ENCODE measurements at regions not wholly inside any gene's neighbourhood (a gene's known extent, or its start where the extent isn't known, plus 50 kb on each side); places are given as distances from the start of the nearest gene placed in this dataset.

- Histone ChIP-seq H3K4me3 (ENCODE audit: low read length) (no peak overlapping the region), H3K36me3 (ENCODE audit: control insufficient read depth, low read depth, low read length) (no peaks in the 10 kb centered on the region), H3K9me3 (ENCODE audit: control insufficient read depth, low read depth, low read length) (no peaks in the 10 kb centered on the region), H3K27me3 (ENCODE audit: control insufficient read depth, insufficient read depth, low read length) (no peaks in the 10 kb centered on the region), H3K27ac (ENCODE audit: low read length) (no peak overlapping the region), H3K4me1 (ENCODE audit: control insufficient read depth, low read depth, low read length) (no peaks in the 10 kb centered on the region), H3K9ac (ENCODE audit: low read length) (no peak overlapping the region)
These were observed 809.7 kb upstream of the NDST4 start for GRCh38 chr4:115923152-115923551.

- Histone ChIP-seq H3K27ac (ENCODE audit: low read length) (no peak overlapping the region), H3K9ac (ENCODE audit: low read length) (no peak overlapping the region), H3K9me3 (ENCODE audit: control insufficient read depth, low read depth, low read length) (no peaks in the 10 kb centered on the region), H3K4me3 (ENCODE audit: low read length) (no peak overlapping the region), H3K36me3 (ENCODE audit: control insufficient read depth, low read depth, low read length) (no peaks in the 10 kb centered on the region), H3K4me1 (ENCODE audit: control insufficient read depth, low read depth, low read length) (no peaks in the 10 kb centered on the region), H3K27me3 (ENCODE audit: control insufficient read depth, insufficient read depth, low read length) (no peaks in the 10 kb centered on the region)
These were observed 807.2 kb upstream of the NDST4 start for GRCh38 chr4:115920637-115921036.

- H3K9ac ChIP-seq (ENCODE audit: low read length), result no peak overlapping the region
- no peaks in the 10 kb centered on the region for H3K27me3 ChIP-seq (ENCODE audit: control insufficient read depth, insufficient read depth, low read length)
- no peak overlapping the region for H3K4me3 ChIP-seq (ENCODE audit: low read length)
- no peaks in the 10 kb centered on the region for H3K36me3 ChIP-seq (ENCODE audit: control insufficient read depth, low read depth, low read length)
- no peaks in the 10 kb centered on the region for H3K4me1 ChIP-seq (ENCODE audit: control insufficient read depth, low read depth, low read length)
- H3K9me3 ChIP-seq (ENCODE audit: control insufficient read depth, low read depth, low read length), result no peaks in the 10 kb centered on the region
- no peak overlapping the region for H3K27ac ChIP-seq (ENCODE audit: low read length)
These were observed 804.7 kb upstream of the NDST4 start for GRCh38 chr4:115918149-115918548.

GRCh38 chr4:115906428-115906827 is 793.0 kb upstream of the NDST4 start:
- Histone ChIP-seq H3K36me3 (ENCODE audit: control insufficient read depth, low read depth, low read length) (no peaks in the 10 kb centered on the region), H3K9ac (ENCODE audit: low read length) (no peak overlapping the region), H3K9me3 (ENCODE audit: control insufficient read depth, low read depth, low read length) (no peaks in the 10 kb centered on the region), H3K27me3 (ENCODE audit: control insufficient read depth, insufficient read depth, low read length) (no peaks in the 10 kb centered on the region), H3K4me1 (ENCODE audit: control insufficient read depth, low read depth, low read length) (no peaks in the 10 kb centered on the region), H3K27ac (ENCODE audit: low read length) (no peak overlapping the region), H3K4me3 (ENCODE audit: low read length) (no peak overlapping the region)

- no peak overlapping the region for H3K4me3 ChIP-seq (ENCODE audit: low read length)
- H3K4me1 ChIP-seq (ENCODE audit: control insufficient read depth, low read depth, low read length), result no peaks in the 10 kb centered on the region
- no peaks in the 10 kb centered on the region for H3K9me3 ChIP-seq (ENCODE audit: control insufficient read depth, low read depth, low read length)
- H3K27me3 ChIP-seq (ENCODE audit: control insufficient read depth, insufficient read depth, low read length), result no peaks in the 10 kb centered on the region
- H3K9ac ChIP-seq (ENCODE audit: low read length), result no peak overlapping the region
- H3K36me3 ChIP-seq (ENCODE audit: control insufficient read depth, low read depth, low read length), result no peaks in the 10 kb centered on the region
- H3K27ac ChIP-seq (ENCODE audit: low read length), result no peak overlapping the region
These were observed 770.4 kb upstream of the NDST4 start for GRCh38 chr4:115883847-115884246.

- Histone ChIP-seq H3K36me3 (ENCODE audit: control insufficient read depth, low read depth, low read length) (no peaks in the 10 kb centered on the region), H3K4me1 (ENCODE audit: control insufficient read depth, low read depth, low read length) (no peaks in the 10 kb centered on the region), H3K27me3 (ENCODE audit: control insufficient read depth, insufficient read depth, low read length) (no peaks in the 10 kb centered on the region), H3K9ac (ENCODE audit: low read length) (no peak overlapping the region), H3K4me3 (ENCODE audit: low read length) (no peak overlapping the region), H3K27ac (ENCODE audit: low read length) (no peak overlapping the region), H3K9me3 (ENCODE audit: control insufficient read depth, low read depth, low read length) (no peaks in the 10 kb centered on the region)
These were observed 769.8 kb upstream of the NDST4 start for GRCh38 chr4:115883231-115883630.

DNA sequence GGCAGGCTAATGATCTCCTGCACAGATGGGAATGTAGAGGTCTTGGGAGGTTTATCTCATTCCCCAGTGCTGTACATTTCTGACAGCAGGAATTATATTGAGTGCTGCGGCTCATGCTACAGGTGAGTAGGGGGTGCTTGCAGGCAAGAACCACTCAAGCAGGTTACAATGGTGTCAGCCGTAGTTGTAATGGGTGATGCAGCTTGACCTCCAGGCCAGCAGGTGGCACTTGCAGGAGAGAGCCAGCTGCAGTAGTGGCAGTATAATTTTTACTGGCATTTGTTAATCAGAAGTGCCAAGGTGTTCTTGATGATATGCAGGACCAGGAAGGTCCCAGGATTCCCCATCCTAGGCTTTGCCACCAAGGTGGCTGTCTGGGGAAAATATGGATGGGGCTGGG is 759.6 kb upstream of the NDST4 start:
- Histone ChIP-seq H3K9ac (ENCODE audit: low read length) (no peak overlapping the region), H3K36me3 (ENCODE audit: control insufficient read depth, low read depth, low read length) (no peaks in the 10 kb centered on the region), H3K27me3 (ENCODE audit: control insufficient read depth, insufficient read depth, low read length) (no peaks in the 10 kb centered on the region), H3K4me1 (ENCODE audit: control insufficient read depth, low read depth, low read length) (no peaks in the 10 kb centered on the region), H3K4me3 (ENCODE audit: low read length) (no peak overlapping the region), H3K9me3 (ENCODE audit: control insufficient read depth, low read depth, low read length) (no peaks in the 10 kb centered on the region), H3K27ac (ENCODE audit: low read length) (no peak overlapping the region)

GRCh38 chr4:115871596-115871995 is 758.2 kb upstream of the NDST4 start:
- Histone ChIP-seq H3K9me3 (ENCODE audit: control insufficient read depth, low read depth, low read length) (no peaks in the 10 kb centered on the region), H3K36me3 (ENCODE audit: control insufficient read depth, low read depth, low read length) (no peaks in the 10 kb centered on the region), H3K4me3 (ENCODE audit: low read length) (no peak overlapping the region), H3K9ac (ENCODE audit: low read length) (no peak overlapping the region), H3K27me3 (ENCODE audit: control insufficient read depth, insufficient read depth, low read length) (no peaks in the 10 kb centered on the region), H3K27ac (ENCODE audit: low read length) (no peak overlapping the region), H3K4me1 (ENCODE audit: control insufficient read depth, low read depth, low read length) (no peaks in the 10 kb centered on the region)

DNA sequence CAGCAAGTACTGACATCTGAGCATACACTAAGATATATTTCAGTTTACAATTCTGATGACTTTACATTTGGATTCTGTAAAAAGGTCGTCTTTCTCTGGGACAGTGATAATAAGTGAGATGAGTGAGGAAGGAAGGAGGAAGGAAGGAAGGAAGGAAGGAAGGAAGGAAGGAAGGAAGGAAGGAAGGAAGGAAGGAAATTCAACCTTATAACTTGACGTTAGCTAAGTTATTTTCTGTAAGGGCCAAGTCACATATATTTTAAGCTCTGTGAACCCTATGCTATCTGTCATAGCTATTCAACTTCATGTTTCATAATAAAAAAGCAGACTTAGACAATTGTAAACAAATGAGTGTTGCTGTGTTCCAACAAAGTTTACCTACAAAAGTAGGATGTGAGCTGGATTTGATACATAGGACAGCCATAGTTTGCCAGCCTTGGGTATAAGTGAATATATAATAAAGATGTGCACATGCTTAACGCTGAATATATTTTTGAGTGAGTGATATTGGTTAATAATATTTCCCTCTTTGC is 753.0 kb upstream of the NDST4 start:
- Histone ChIP-seq H3K27me3 (ENCODE audit: control insufficient read depth, insufficient read depth, low read length) (no peaks in the 10 kb centered on the region), H3K36me3 (ENCODE audit: control insufficient read depth, low read depth, low read length) (no peaks in the 10 kb centered on the region), H3K9me3 (ENCODE audit: control insufficient read depth, low read depth, low read length) (no peaks in the 10 kb centered on the region), H3K4me3 (ENCODE audit: low read length) (no peak overlapping the region), H3K27ac (ENCODE audit: low read length) (no peak overlapping the region), H3K9ac (ENCODE audit: low read length) (no peak overlapping the region), H3K4me1 (ENCODE audit: control insufficient read depth, low read depth, low read length) (no peaks in the 10 kb centered on the region)

DNA sequence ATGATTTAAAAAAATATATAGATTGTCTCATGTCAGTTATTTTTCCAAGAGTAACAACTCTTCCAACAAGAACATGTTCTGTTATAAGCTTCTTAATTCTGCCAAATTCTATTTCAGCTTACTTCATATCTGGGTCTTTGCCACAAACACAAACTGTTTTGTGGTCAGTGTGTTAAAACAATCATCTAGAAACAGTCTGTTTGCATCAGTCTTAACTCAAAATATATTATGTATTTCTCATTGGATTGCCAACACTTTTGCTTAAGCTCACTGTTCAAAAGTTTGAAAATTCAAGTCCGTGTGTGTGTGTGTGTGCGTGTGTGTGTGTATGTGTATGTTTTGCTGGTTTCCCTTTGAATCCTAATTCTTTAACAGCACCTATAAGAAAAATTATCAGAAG is 752.3 kb upstream of the NDST4 start:
- H3K27me3 ChIP-seq (ENCODE audit: control insufficient read depth, insufficient read depth, low read length), result no peaks in the 10 kb centered on the region
- no peaks in the 10 kb centered on the region for H3K9me3 ChIP-seq (ENCODE audit: control insufficient read depth, low read depth, low read length)
- no peaks in the 10 kb centered on the region for H3K4me1 ChIP-seq (ENCODE audit: control insufficient read depth, low read depth, low read length)
- H3K36me3 ChIP-seq (ENCODE audit: control insufficient read depth, low read depth, low read length), result no peaks in the 10 kb centered on the region
- no peak overlapping the region for H3K27ac ChIP-seq (ENCODE audit: low read length)
- H3K4me3 ChIP-seq (ENCODE audit: low read length), result no peak overlapping the region
- H3K9ac ChIP-seq (ENCODE audit: low read length), result no peak overlapping the region

- no peak overlapping the region for H3K4me3 ChIP-seq (ENCODE audit: low read length)
- no peak overlapping the region for H3K27ac ChIP-seq (ENCODE audit: low read length)
- H3K36me3 ChIP-seq (ENCODE audit: control insufficient read depth, low read depth, low read length), result no peaks in the 10 kb centered on the region
- no peaks in the 10 kb centered on the region for H3K4me1 ChIP-seq (ENCODE audit: control insufficient read depth, low read depth, low read length)
- H3K27me3 ChIP-seq (ENCODE audit: control insufficient read depth, insufficient read depth, low read length), result no peaks in the 10 kb centered on the region
- H3K9ac ChIP-seq (ENCODE audit: low read length), result no peak overlapping the region
- no peaks in the 10 kb centered on the region for H3K9me3 ChIP-seq (ENCODE audit: control insufficient read depth, low read depth, low read length)
These were observed 739.3 kb upstream of the NDST4 start for GRCh38 chr4:115852767-115853091.

DNA sequence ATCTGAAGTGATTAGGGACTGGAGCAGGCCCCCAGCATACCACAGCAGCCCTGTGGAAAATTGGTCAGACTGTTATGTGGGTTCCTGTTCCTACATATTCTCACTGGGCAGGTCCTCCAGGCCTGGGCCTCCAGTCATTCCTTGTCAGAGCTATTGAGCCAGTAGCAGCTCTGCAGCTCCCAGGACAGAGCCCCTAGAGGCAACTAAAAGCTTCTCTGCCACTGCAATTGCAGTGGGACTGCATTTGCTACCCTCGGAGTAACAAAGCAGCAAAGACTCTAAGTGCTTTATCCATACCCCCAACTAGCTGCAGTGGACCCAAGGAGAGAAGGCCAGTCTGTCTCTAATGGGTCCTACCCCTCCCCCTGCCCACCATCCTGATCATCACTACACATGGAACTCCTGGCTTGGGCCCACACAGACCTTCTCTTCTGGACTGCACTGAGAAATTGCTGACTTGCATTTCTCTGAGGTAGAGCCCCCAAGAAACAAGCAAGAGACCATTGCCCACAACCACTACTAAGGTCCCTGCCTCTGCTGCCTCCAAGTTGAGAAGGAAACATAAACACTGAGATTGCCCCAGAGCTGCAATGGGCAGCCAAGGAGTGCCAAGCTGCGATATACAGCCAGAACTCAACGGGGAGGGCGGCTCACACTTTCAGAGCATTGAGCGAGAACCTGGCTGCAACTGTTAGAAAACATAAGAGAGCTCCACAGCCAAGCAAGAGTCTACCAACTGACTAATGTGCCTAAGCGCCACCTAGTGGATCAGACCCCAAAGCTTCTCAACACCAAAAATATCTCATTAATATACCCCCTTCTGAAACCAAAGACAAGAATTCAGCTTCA is 738.7 kb upstream of the NDST4 start:
- Histone ChIP-seq H3K4me1 (ENCODE audit: control insufficient read depth, low read depth, low read length) (no peaks in the 10 kb centered on the region), H3K36me3 (ENCODE audit: control insufficient read depth, low read depth, low read length) (no peaks in the 10 kb centered on the region), H3K9me3 (ENCODE audit: control insufficient read depth, low read depth, low read length) (no peaks in the 10 kb centered on the region), H3K9ac (ENCODE audit: low read length) (no peak overlapping the region), H3K27ac (ENCODE audit: low read length) (no peak overlapping the region), H3K27me3 (ENCODE audit: control insufficient read depth, insufficient read depth, low read length) (no peaks in the 10 kb centered on the region), H3K4me3 (ENCODE audit: low read length) (no peak overlapping the region)

Measured in iPS-18a (cell line).